Stomach smooth muscle (tissue), 2 donors: ENCODE measurements at regions not wholly inside any gene's neighbourhood (a gene's known extent, or its start where the extent isn't known, plus 50 kb on each side); places are given as distances from the start of the nearest gene placed in this dataset.

Experiments used
- H3K27ac ChIP-seq: one replicate; pipeline ENCODE4 v1.7.0; 2013; ENCODE audit warnings: mild to moderate bottlenecking, low read length, inconsistent platforms
- H3K27me3 ChIP-seq, 2 donors: one replicate each; pipeline ENCODE4 v1.7.0; 2013; ENCODE audit warnings: low read length in 2 of 2; ENCODE audit not compliant: insufficient read depth in 2 of 2, control insufficient read depth in 1 of 2
- H3K36me3 ChIP-seq, 2 donors: one replicate each; pipeline ENCODE4 v1.7.0; 2013; ENCODE audit warnings: low read length in 2 of 2; ENCODE audit not compliant: control insufficient read depth in 2 of 2, insufficient read depth in 2 of 2
- H3K4me1 ChIP-seq: one replicate; pipeline ENCODE4 v1.7.0; 2013; ENCODE audit warnings: low read length; ENCODE audit not compliant: control insufficient read depth, insufficient read depth
- H3K4me3 ChIP-seq, 2 donors: one replicate each; pipeline ENCODE4 v1.7.0; 2013; ENCODE audit warnings: low read length in 2 of 2
- H3K9ac ChIP-seq, 2 donors: one replicate each; pipeline ENCODE4 v1.7.0; 2013; ENCODE audit warnings: low read length in 2 of 2, mild to moderate bottlenecking in 1 of 2
- H3K9me3 ChIP-seq, 2 donors: one replicate each; pipeline ENCODE4 v1.7.0; 2013; ENCODE audit warnings: low read length in 2 of 2; ENCODE audit not compliant: control insufficient read depth in 2 of 2
- donor health status: healthy.
- donor health status: Pancreatic carcinoma.

DNA sequence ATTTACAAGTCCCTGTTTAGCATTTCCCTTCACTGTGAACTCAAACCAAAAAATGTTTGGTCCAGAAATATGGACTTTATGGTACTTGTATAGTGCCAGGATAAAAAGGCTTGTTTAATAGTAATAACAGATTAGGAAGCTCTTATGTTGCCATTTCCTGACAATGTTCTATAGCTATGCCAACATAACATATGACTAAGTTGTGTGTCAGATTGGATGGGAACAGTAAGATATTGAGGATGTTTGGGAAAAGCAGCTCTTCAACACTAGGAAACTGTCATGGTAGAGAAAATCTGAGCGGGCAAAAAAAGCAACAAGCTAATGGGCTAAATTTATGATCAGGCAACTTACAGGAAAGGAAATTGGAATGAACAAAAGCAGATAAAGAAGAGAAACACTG is 287.1 kb upstream of the ADGRL4 start:
- Histone ChIP-seq H3K27ac (no peak overlapping the region), H3K4me3 (no peak overlapping the region)

DNA sequence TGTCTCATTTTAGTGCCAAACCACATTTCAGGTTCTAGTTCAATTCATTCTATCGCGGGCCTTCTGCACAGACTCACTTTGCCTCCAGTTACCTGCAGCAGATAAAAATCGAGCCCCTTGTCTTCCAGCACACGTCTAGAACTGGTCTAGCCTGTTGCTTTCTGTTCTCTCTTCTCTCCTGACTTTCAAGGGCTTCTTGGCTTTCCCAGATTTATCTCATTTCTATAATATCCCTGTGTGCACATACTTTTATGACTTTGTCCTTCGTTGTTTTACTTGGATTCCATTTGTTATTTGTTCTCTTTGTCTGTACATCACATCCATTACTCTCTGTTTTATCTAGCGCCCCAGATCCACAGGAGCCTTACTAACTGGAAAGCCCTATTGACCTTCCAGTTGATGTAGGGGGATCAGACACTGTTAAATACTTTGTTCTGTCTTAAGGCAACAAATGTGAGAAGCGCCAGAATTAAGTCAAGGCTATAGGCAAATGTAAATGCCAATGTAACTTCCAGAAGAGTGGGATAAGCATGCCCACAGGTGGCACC is 284.5 kb upstream of the ADGRL4 start:
- Histone ChIP-seq H3K27ac (no peak overlapping the region), H3K27me3 (no peaks in the 10 kb centered on the region), H3K9ac (no peak overlapping the region), H3K4me3 (no peak overlapping the region), H3K4me1 (no peaks in the 10 kb centered on the region), H3K9me3 (no peaks in the 10 kb centered on the region), H3K36me3 (no peaks in the 10 kb centered on the region)

More for the DNA sequence above, 287.1 kb upstream of the ADGRL4 start:
- Histone ChIP-seq H3K4me1 (no peaks in the 10 kb centered on the region), H3K9me3 (no peaks in the 10 kb centered on the region), H3K9ac (no peak overlapping the region), H3K27me3 (no peaks in the 10 kb centered on the region), H3K36me3 (no peaks in the 10 kb centered on the region)

DNA sequence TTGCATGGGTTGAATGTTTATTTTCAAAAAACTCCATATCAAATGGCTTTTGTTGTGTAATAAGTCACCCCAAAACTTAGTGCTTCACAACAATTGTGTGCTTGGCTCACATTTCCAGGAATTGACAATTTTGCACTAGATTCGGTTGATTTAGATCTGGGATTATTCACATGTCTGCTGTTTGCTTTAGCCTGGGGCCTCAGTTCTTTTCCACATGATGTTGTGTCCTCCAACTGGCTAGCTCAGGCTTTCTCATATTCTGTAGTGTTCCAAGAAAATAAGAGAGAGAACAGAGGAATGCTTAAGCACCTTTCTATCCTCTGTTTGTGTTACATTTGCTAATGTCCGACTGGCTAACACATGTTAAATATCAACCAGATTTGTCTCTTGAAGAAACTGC is 281.5 kb upstream of the ADGRL4 start:
- H3K27me3 ChIP-seq = no peaks in the 10 kb centered on the region
- H3K9ac ChIP-seq = no peak overlapping the region
- H3K4me1 ChIP-seq = no peaks in the 10 kb centered on the region
- H3K4me3 ChIP-seq = no peak overlapping the region
- H3K27ac ChIP-seq = no peak overlapping the region
- H3K9me3 ChIP-seq = no peaks in the 10 kb centered on the region
- H3K36me3 ChIP-seq = no peaks in the 10 kb centered on the region

DNA sequence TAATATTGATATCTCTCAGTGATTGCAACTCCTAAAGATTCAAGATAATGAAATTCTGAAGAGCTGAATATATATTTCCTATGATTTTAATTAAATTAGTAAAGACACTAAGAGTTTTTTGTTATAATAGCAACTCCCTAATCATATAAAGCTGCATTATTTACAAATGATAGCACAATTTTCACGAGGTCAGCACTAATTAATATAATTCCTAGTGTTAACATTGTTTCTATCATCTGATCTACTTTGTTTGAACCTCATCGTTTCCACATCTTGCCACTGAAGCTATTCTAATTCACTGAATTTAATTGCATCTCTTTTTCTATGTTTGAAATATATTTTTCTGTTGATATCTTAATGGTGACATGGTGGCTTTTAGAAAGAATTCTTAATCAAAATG is 279.1 kb upstream of the ADGRL4 start:
- Histone ChIP-seq H3K4me3 (no peak overlapping the region), H3K9me3 (no peaks in the 10 kb centered on the region), H3K27me3 (no peaks in the 10 kb centered on the region), H3K36me3 (no peaks in the 10 kb centered on the region), H3K4me1 (no peaks in the 10 kb centered on the region), H3K27ac (no peak overlapping the region), H3K9ac (no peak overlapping the region)

DNA sequence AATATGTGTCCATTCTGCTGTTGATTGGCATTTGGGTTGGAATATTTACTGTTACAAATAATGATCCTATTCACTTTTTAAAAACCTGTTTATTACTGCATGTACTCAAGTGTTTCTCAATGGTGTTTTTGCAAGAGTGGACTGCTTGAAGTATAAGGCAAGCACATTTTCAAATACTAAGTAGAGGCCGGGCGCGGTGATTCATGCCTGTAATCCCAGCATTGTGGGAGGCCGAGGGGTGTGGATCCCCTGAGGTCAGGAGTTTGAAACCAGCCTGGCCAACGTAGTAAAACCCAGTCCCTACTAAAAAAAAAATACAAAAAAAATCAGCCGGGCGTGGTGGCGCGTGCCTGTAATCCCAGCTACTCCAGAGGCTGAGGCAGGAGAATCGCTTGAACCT is 276.9 kb upstream of the ADGRL4 start:
- H3K9ac ChIP-seq = no peak overlapping the region
- H3K4me1 ChIP-seq = no peaks in the 10 kb centered on the region
- H3K4me3 ChIP-seq = no peak overlapping the region
- no peaks in the 10 kb centered on the region for H3K9me3 ChIP-seq
- H3K27me3 ChIP-seq = no peaks in the 10 kb centered on the region
- H3K27ac ChIP-seq = no peak overlapping the region
- H3K36me3 ChIP-seq = no peaks in the 10 kb centered on the region

DNA sequence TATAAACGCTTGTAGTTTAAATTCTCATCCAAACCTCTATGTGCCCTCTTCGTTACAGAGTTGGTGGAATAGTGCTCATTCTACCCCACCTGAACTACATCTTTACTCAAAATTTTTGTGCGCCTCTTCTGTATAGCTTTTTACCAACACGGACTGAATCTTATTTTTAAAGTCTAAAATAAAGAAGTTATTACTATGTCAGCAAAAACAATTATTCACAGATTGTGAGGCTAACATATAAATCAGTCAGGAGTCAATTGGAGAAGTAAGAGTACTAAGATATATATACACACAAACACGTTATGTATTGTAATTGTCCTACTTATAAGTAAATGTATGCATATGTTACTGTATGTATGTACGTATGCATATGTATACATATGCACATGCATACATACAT is 274.9 kb upstream of the ADGRL4 start:
- no peaks in the 10 kb centered on the region for H3K4me1 ChIP-seq
- no peaks in the 10 kb centered on the region for H3K27me3 ChIP-seq
- H3K27ac ChIP-seq = no peak overlapping the region
- H3K9me3 ChIP-seq = no peaks in the 10 kb centered on the region
- no peak overlapping the region for H3K4me3 ChIP-seq
- H3K9ac ChIP-seq = no peak overlapping the region
- H3K36me3 ChIP-seq = no peaks in the 10 kb centered on the region

DNA sequence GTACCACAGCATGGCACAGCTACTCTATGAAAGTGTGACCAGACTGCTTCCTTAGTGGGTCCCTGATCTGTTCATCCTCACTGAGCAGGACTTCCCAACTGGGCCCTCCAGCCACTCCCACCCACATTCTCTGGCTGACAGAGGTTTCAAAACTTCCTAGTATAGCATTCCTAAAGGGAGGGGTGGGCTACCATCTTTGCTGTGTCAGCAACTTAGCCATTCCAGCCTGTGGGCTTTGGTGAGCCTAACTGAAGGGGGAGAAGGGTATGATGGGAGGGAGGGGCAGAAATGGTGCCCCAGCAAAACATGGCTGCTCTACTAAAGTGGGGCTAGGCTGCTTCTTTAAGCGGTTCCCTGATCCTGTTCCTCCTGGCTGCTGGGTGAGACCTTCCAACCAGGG is 265.2 kb upstream of the ADGRL4 start:
- Histone ChIP-seq H3K27ac (no peak overlapping the region), H3K9ac (no peak overlapping the region), H3K9me3 (peaks cover 0 to 3% of the 10 kb centered on the region in 2 donors), H3K4me1 (no peaks in the 10 kb centered on the region), H3K36me3 (no peaks in the 10 kb centered on the region), H3K27me3 (no peaks in the 10 kb centered on the region), H3K4me3 (no peak overlapping the region)

DNA sequence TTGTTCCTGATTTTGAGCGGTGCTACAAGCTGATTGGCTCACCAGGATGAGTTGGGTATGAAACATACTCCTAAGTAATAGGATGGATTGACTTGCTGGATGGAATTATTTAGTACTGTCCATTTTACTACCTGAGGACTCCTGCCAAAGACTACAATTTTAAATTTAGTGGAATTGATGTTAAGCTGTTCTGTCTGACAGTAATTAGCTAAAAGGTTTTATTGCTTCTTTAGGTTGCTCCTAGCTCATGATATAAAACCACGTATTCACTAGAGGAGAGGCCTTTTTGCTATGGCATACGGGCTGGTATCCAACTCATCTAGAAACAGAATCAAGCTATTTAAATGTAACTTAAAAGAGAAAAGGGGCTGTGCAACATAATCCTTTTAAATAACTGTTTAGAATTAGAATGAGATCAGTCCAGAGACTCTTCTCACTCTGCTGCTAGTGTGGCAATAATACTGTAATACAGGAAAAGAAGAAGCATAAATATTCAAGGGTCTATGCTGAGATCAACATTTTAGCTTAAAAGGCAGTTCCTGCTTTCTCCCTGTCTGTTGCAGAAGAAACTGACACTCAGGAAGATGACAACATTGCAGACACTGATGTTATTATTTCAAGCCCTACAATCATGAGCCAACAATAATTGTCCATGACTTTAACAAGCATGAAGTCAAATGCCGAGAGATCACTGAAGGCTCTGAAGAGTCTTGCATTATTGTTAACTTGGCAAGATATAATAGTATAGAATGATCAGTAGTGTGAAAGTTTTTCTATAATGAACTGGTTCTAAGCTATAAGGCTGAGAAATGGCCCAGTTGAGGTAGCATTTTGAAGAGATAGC is 258.7 kb upstream of the ADGRL4 start:
- Histone ChIP-seq H3K9me3 (no peaks in the 10 kb centered on the region), H3K36me3 (no peaks in the 10 kb centered on the region), H3K27ac (no peak overlapping the region), H3K27me3 (no peaks in the 10 kb centered on the region), H3K4me1 (no peaks in the 10 kb centered on the region), H3K4me3 (no peak overlapping the region), H3K9ac (no peak overlapping the region)

DNA sequence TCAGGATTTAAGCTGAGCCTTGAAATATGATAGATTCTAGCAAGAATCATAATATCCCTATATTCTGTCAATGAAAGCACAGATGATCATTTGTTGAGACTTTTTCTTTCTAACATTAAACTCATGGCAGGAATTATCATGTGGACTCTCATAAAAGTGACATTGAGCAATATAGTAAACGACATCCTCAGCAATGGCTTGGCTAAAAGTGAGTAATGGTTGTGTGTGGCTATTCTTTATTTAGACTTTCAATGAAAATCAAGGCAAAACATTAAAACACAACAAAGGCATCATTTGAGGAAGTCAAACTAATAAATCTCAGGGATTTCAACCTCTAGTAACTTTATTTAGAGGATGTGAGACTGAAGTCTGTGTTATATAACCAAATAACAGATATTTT is 257.8 kb upstream of the ADGRL4 start:
- Histone ChIP-seq H3K9ac (no peak overlapping the region), H3K9me3 (no peaks in the 10 kb centered on the region), H3K27me3 (no peaks in the 10 kb centered on the region), H3K27ac (no peak overlapping the region), H3K36me3 (no peaks in the 10 kb centered on the region), H3K4me3 (no peak overlapping the region), H3K4me1 (no peaks in the 10 kb centered on the region)

DNA sequence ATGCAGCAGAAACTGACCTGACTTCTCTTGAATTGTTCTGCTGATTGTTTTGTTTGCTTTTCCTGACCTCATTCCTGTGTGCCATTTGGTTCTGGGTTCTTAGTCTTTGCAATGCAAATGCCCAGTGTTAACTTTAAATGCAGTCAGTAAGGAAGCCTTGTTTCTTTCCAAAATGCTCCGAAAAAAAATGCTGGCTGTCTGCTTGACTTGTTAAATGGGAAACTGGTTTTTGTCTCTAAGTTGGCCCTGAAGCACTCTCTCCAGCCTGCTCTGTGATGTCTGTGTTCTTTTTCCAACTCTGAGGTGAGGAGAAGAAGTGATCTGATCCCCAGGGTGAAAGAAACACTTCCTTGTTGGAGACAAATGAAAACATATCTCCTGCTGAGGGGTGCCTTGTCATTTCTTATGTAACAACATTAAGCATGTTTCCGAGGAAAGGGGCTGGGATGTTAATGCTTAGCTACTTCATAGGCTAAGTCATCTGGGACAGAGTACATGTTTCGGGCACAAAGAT is 256.3 kb upstream of the ADGRL4 start:
- Histone ChIP-seq H3K9ac (no peak overlapping the region), H3K36me3 (no peaks in the 10 kb centered on the region), H3K4me3 (no peak overlapping the region), H3K9me3 (no peaks in the 10 kb centered on the region), H3K4me1 (no peaks in the 10 kb centered on the region), H3K27ac (no peak overlapping the region), H3K27me3 (no peaks in the 10 kb centered on the region)
